Testis (tissue), 2 donors: ENCODE measurements at regions not wholly inside any gene's neighbourhood (a gene's known extent, or its start where the extent isn't known, plus 50 kb on each side); places are given as distances from the start of the nearest gene placed in this dataset.

ENCODE experiments used
- POLR2A ChIP-seq: fragments of 450-650 bp; IDR thresholded peaks from one replicate; pipeline ENCODE4 v1.6.1; 2017; ENCODE audit warnings: antibody characterized with exemption, mild to moderate bottlenecking, moderate library complexity
- TF ChIP-seq, protein P1 (sequence below), 3 experiments: fragments of 450-650 bp in 2 of 3; fragments of 200-600 bp in 1 of 3; sonication (generic) in 1 of 3; IDR thresholded peaks; one replicate each; pipeline ENCODE4 v1.5.1; 2016 to 2019; ENCODE audit warnings: antibody characterized with exemption in 3 of 3, mild to moderate bottlenecking in 2 of 3, moderate library complexity in 1 of 3

- no peak for TF ChIP-seq POLR2A
- TF ChIP-seq, protein P1, sequence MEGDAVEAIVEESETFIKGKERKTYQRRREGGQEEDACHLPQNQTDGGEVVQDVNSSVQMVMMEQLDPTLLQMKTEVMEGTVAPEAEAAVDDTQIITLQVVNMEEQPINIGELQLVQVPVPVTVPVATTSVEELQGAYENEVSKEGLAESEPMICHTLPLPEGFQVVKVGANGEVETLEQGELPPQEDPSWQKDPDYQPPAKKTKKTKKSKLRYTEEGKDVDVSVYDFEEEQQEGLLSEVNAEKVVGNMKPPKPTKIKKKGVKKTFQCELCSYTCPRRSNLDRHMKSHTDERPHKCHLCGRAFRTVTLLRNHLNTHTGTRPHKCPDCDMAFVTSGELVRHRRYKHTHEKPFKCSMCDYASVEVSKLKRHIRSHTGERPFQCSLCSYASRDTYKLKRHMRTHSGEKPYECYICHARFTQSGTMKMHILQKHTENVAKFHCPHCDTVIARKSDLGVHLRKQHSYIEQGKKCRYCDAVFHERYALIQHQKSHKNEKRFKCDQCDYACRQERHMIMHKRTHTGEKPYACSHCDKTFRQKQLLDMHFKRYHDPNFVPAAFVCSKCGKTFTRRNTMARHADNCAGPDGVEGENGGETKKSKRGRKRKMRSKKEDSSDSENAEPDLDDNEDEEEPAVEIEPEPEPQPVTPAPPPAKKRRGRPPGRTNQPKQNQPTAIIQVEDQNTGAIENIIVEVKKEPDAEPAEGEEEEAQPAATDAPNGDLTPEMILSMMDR (IDR thresholded peaks at IDR 0.05) = no peak
These were observed 782.5 kb upstream of the CDH10 start for GRCh38 chr5:25427240-25427639.
